HepG2 (cell line): ENCODE measurements at regions not wholly inside any gene's neighbourhood (a gene's known extent, or its start where the extent isn't known, plus 50 kb on each side); places are given as distances from the start of the nearest gene placed in this dataset.

ENCODE experiments used
- ATAC-seq: fragments of 200-7000 bp; cut with Tn5 transposase; 3 replicates; pipeline ENCODE4 v1.9.1; 2020; ENCODE audit warnings: mild to moderate bottlenecking, moderate library complexity
- BruUV-seq: library from RNA; stranded (reverse); fragments of 400-500 nt; replicated peaks from 2 replicates; lab custom pipeline; 2021; lab: Mats Ljungman, UMichigan
- CTCF ChIA-PET: fragments of 300-600 bp; formaldehyde crosslinking; extraction: SDS; loops from one replicate; lab custom pipeline; 2021; ENCODE audit warnings: low total read pairs, inconsistent platforms, low intra/inter-chr PET ratio; lab: Yijun Ruan, JAX
- POLR2A ChIA-PET: fragments of 350-600 bp; sonication (Branson Sonifier 250); formaldehyde crosslinking; loops from one replicate; lab custom pipeline; 2020; ENCODE audit warnings: antibody characterized with exemption, inconsistent platforms; lab: Yijun Ruan, JAX
- DNase-seq: peaks from one replicate; pipeline ENCODE4 v3.0.0-alpha.2; 2015; ENCODE audit warnings: low spot score
- FAIRE-seq: peaks from 3 replicates; lab custom pipeline; 2011; peaks lifted over from hg19 to GRCh38; lab: Jason Lieb, UNC
- H2AFZ ChIP-seq: one replicate; pipeline ENCODE4 v1.6.1; 2011; ENCODE audit warnings: low read length, inconsistent platforms
- H3K27ac ChIP-seq: fragments of 300-600 bp; 3 replicates; pipeline ENCODE4 v1.8.0; 2011; ENCODE audit warnings: mixed run types, mild to moderate bottlenecking, mixed read lengths, low read length, inconsistent platforms; ENCODE audit not compliant: insufficient read depth; ENCODE audit errors: extremely low read length
- H3K27me3 ChIP-seq, 2 experiments: fragments of 200-600 bp in 1 of 2; 2 replicates in 1 of 2; 3 replicates in 1 of 2; pipeline versions ENCODE4 v1.6.0 to v1.8.0; 2011; ENCODE audit warnings: low read length in 2 of 2, mild to moderate bottlenecking in 2 of 2, moderate library complexity in 2 of 2, inconsistent platforms in 1 of 2; ENCODE audit not compliant: insufficient read depth in 2 of 2, control insufficient read depth in 1 of 2
- H3K36me3 ChIP-seq, 2 experiments: fragments of 200-600 bp in 1 of 2; replicated peaks in 1 of 2; 2 replicates in 1 of 2; 3 replicates in 1 of 2; pipeline versions ENCODE4 v1.5.1 to v1.8.0; 2011; ENCODE audit warnings: low read length in 2 of 2, inconsistent platforms in 1 of 2; ENCODE audit not compliant: insufficient read depth in 2 of 2, control insufficient read depth in 1 of 2
- H3K4me1 ChIP-seq: 2 replicates; pipeline ENCODE4 v1.5.1; 2012; ENCODE audit warnings: low read length, inconsistent platforms; ENCODE audit not compliant: insufficient read depth
- H3K4me2 ChIP-seq: 2 replicates; pipeline ENCODE4 v1.6.0; 2011; ENCODE audit warnings: low read depth, low read length, inconsistent platforms
- H3K4me3 ChIP-seq, 3 experiments: fragments of 200-600 bp in 1 of 3; sonication (generic), shearing (Covaris generic) in 1 of 3; replicated peaks in 1 of 3; 2 replicates each; pipeline ENCODE4 v1.5.1; 2011 to 2016; ENCODE audit warnings: low read length in 3 of 3, inconsistent platforms in 2 of 3, low read depth in 2 of 3, mild to moderate bottlenecking in 2 of 3, control low read depth in 1 of 3, mixed read lengths in 1 of 3; ENCODE audit not compliant: insufficient read depth in 1 of 3
- H3K79me2 ChIP-seq: one replicate; pipeline ENCODE4 v1.6.1; 2011; ENCODE audit warnings: low read length, inconsistent platforms; ENCODE audit not compliant: insufficient read depth
- H3K9ac ChIP-seq: 2 replicates; pipeline ENCODE4 v1.6.0; 2011; ENCODE audit warnings: mild to moderate bottlenecking, low read depth, low read length, inconsistent platforms; ENCODE audit not compliant: insufficient read depth
- H3K9me3 ChIP-seq: 2 replicates; pipeline ENCODE4 v1.5.1; 2012; ENCODE audit warnings: mild to moderate bottlenecking, low read length
- H4K20me1 ChIP-seq: 2 replicates; pipeline ENCODE4 v1.6.0; 2011; ENCODE audit warnings: inconsistent platforms, mild to moderate bottlenecking, low read length, moderate library complexity; ENCODE audit not compliant: insufficient read depth
- MIXL1 ChIP-seq: IDR thresholded peaks from 2 replicates; pipeline ENCODE4 v1.6.1; 2016
- NFE2L2 ChIP-seq: fragments of 150-350 bp; IDR thresholded peaks from 2 replicates; pipeline ENCODE4 v1.6.1; 2014; ENCODE audit warnings: low read length
- ZFP91 ChIP-seq: sonication (generic); formaldehyde crosslinking; IDR thresholded peaks from 2 replicates; pipeline ENCODE4 v1.9.0; 2022; ENCODE audit warnings: missing genetic modification reagents, mild to moderate bottlenecking, borderline replicate concordance
- ZNF142 ChIP-seq: sonication (generic); formaldehyde crosslinking; IDR thresholded peaks from 2 replicates; pipeline ENCODE4 v1.4.0; 2020; ENCODE audit warnings: missing genetic modification reagents
- ZNF713 ChIP-seq: sonication (generic); formaldehyde crosslinking; IDR thresholded peaks from 2 replicates; pipeline ENCODE4 v1.4.0; 2020; ENCODE audit warnings: mild to moderate bottlenecking, missing genetic modification reagents
- WGBS: methylation state at CpG from one replicate; pipeline ENCODE4 v1.1.6; 2017; ENCODE audit warnings: low lambda C conversion rate; 5-methylcytosine and 5-hydroxymethylcytosine counted together
- in situ Hi-C: cut with HindIII; loops from 2 replicates; pipeline ENCODE4 v1.10.0; 2017; ENCODE audit warnings: low pct_unique_long_range_greater_than_20kb; ENCODE audit not compliant: extremely low pct_ligation_motif_present
- intact Hi-C: fragments of 100-400 bp; cut with micrococcal nuclease; formaldehyde crosslinking; loops from one replicate; pipeline ENCODE4 v1.10.0; 2022; ENCODE audit not compliant: unreplicated experiment

GRCh38 chr2:117607202-117607601 lies 207.3 kb upstream of the DDX18 start:
- Histone ChIP-seq H3K4me2 (no peak overlapping the region), H3K79me2 (no peaks in the 10 kb centered on the region), H4K20me1 (no peaks in the 10 kb centered on the region), H3K36me3 (no peaks in the 10 kb centered on the region), H3K27me3 (no peaks in the 10 kb centered on the region), H2AFZ (no peak overlapping the region), H3K9ac (no peak overlapping the region), H3K4me1 (no peaks in the 10 kb centered on the region), H3K27ac (no peak overlapping the region), H3K9me3 (no peaks in the 10 kb centered on the region), H3K4me3 (no peak overlapping the region)
- intact Hi-C loops (no loop called here), in situ Hi-C loops (no loop called here)
- no peak for FAIRE-seq
- ChIA-PET POLR2A (no interaction called here), CTCF (no interaction called here)
- no peak for ATAC-seq
- no TSS peak for BruUV-seq
- DNase-seq, result no peak
- 6% methylated on average over 2 of the region's 2 CpGs for WGBS
- TF ChIP-seq ZNF713 (CRISPR knock-in tag) (no peak), ZNF142 (CRISPR knock-in tag) (no peak), MIXL1 (CRISPR knock-in tag) (no peak), ZFP91 (no peak), NFE2L2 (peak; percentile 80)
